OCI-LY3 (cell line): ENCODE measurements at regions not wholly inside any gene's neighbourhood (a gene's known extent, or its start where the extent isn't known, plus 50 kb on each side); places are given as distances from the start of the nearest gene placed in this dataset.

Experiments
- CTCF ChIP-seq: fragments of 200-600, 300-600 bp; sonication (generic); IDR thresholded peaks from 2 replicates; pipeline ENCODE4 v1.5.1; 2014; ENCODE audit warnings: antibody characterized with exemption, low read length, low read depth
- EZH2phosphoT487 ChIP-seq: fragments of 200-600 bp; shearing (Covaris generic); IDR thresholded peaks from 2 replicates; pipeline ENCODE4 v1.6.1; 2018; ENCODE audit warnings: antibody characterized with exemption, mixed run types, low read depth

GRCh38 chr3:30986551-30986950 lies 92.1 kb upstream of the GADL1 start:
- TF ChIP-seq CTCF (no peak), EZH2phosphoT487 (no peak)
